22Rv1 (cell line): ENCODE measurements at regions not wholly inside any gene's neighbourhood (a gene's known extent, or its start where the extent isn't known, plus 50 kb on each side); places are given as distances from the start of the nearest gene placed in this dataset.
"Not testable (repeated sequence)": the region's sequence is repeated elsewhere in the genome, so short reads cannot be mapped to it uniquely, and the experiment has no call there.

Experiments used
- ZFX ChIP-seq: fragments of 450-650 bp; IDR thresholded peaks from 2 replicates; pipeline ENCODE4 v1.6.1; 2017; ENCODE audit warnings: antibody characterized with exemption, borderline replicate concordance
- TF ChIP-seq, protein P1 (sequence below): fragments of 450-650 bp; IDR thresholded peaks from 2 replicates; pipeline ENCODE4 v1.5.1; 2017; ENCODE audit warnings: mild to moderate bottlenecking

DNA sequence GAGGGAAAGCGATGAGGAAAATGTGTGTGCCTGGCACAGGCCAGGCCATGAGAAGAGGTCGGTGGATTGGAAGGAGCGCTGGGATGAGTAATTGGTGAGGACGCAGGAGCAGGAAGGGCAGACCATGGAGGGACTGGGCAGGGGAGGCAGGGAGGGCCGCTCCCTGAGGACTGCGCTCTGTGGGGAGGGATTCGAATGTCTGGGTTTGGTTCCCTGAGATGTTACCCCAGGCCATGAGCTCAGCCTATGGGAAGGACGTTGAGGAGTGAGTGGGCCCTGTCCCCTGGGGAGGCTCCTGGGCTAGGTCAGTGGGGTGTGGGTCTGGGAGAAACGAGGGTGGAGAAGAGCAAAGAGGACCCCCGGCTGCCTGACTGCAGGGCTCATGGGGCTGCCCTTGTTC is 415.2 kb upstream of the NPAP1 start:
- TF ChIP-seq, protein P1, sequence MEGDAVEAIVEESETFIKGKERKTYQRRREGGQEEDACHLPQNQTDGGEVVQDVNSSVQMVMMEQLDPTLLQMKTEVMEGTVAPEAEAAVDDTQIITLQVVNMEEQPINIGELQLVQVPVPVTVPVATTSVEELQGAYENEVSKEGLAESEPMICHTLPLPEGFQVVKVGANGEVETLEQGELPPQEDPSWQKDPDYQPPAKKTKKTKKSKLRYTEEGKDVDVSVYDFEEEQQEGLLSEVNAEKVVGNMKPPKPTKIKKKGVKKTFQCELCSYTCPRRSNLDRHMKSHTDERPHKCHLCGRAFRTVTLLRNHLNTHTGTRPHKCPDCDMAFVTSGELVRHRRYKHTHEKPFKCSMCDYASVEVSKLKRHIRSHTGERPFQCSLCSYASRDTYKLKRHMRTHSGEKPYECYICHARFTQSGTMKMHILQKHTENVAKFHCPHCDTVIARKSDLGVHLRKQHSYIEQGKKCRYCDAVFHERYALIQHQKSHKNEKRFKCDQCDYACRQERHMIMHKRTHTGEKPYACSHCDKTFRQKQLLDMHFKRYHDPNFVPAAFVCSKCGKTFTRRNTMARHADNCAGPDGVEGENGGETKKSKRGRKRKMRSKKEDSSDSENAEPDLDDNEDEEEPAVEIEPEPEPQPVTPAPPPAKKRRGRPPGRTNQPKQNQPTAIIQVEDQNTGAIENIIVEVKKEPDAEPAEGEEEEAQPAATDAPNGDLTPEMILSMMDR: not testable (repeated sequence)
- not testable (repeated sequence) for TF ChIP-seq ZFX
